Cerebellar nuclear complex (tissue), 1 donor: ENCODE measurements at regions not wholly inside any gene's neighbourhood (a gene's known extent, or its start where the extent isn't known, plus 50 kb on each side); places are given as distances from the start of the nearest gene placed in this dataset.
"Not testable (repeated sequence)": the region's sequence is repeated elsewhere in the genome, so short reads cannot be mapped to it uniquely, and the experiment has no call there.

ENCODE experiments used
- DNase-seq, 2 experiments: peaks; one replicate each; lab custom pipeline; 2025; lab: John Stamatoyannopoulos, UW

- DNase-seq: no peak
Measured at GRCh38 chr4:159006202-159006601, 96.7 kb upstream of the RAPGEF2 start.

- no peak for DNase-seq
Measured at GRCh38 chr4:159008671-159009070, 94.2 kb upstream of the RAPGEF2 start.

GRCh38 chr4:159009521-159009920, 93.4 kb upstream of the RAPGEF2 start:
- DNase-seq: no peak

- no peak for DNase-seq
Measured at GRCh38 chr4:159010100-159010499, 92.8 kb upstream of the RAPGEF2 start.

- DNase-seq: peak; percentile 50 to 75
Measured at GRCh38 chr4:159010563-159011260, 92.2 kb upstream of the RAPGEF2 start.

GRCh38 chr4:159012381-159012780, 90.5 kb upstream of the RAPGEF2 start:
- DNase-seq: no peak

- no peak for DNase-seq
Measured at GRCh38 chr4:159013692-159014091, 89.2 kb upstream of the RAPGEF2 start.

GRCh38 chr4:159014859-159015258, 88.0 kb upstream of the RAPGEF2 start:
- DNase-seq: no peak

- no peak for DNase-seq
Measured at GRCh38 chr4:159015841-159016240, 87.0 kb upstream of the RAPGEF2 start.

GRCh38 chr4:159016593-159017024, 86.3 kb upstream of the RAPGEF2 start:
- DNase-seq: no peak

GRCh38 chr4:159017323-159018026, 85.4 kb upstream of the RAPGEF2 start:
- DNase-seq: no peak

GRCh38 chr4:159018062-159018629, 84.7 kb upstream of the RAPGEF2 start:
- DNase-seq: no peak

- DNase-seq: no peak
Measured at GRCh38 chr4:159019356-159019755, 83.5 kb upstream of the RAPGEF2 start.

- DNase-seq: no peak
Measured at GRCh38 chr4:159021597-159022385, 81.1 kb upstream of the RAPGEF2 start.

GRCh38 chr4:159023741-159024140, 79.1 kb upstream of the RAPGEF2 start:
- DNase-seq: no peak

GRCh38 chr4:159024266-159024665, 78.6 kb upstream of the RAPGEF2 start:
- no peak for DNase-seq

- no peak for DNase-seq
Measured at GRCh38 chr4:159024828-159025227, 78.1 kb upstream of the RAPGEF2 start.

GRCh38 chr4:159026329-159026728, 76.5 kb upstream of the RAPGEF2 start:
- no peak for DNase-seq

- DNase-seq: no peak
Measured at GRCh38 chr4:159027535-159027934, 75.3 kb upstream of the RAPGEF2 start.

GRCh38 chr4:159029481-159029880, 73.4 kb upstream of the RAPGEF2 start:
- DNase-seq: no peak

GRCh38 chr4:159030297-159030696, 72.6 kb upstream of the RAPGEF2 start:
- not testable (repeated sequence) for DNase-seq

- DNase-seq: no peak
Measured at GRCh38 chr4:159035570-159035969, 67.3 kb upstream of the RAPGEF2 start.
